Right renal cortex interstitium (tissue), 3 donors: ENCODE measurements at regions not wholly inside any gene's neighbourhood (a gene's known extent, or its start where the extent isn't known, plus 50 kb on each side); places are given as distances from the start of the nearest gene placed in this dataset.
A peak's percentile ranks its signal among the peaks of the same experiment; 100 is the strongest.
"Not testable (repeated sequence)": the region's sequence is repeated elsewhere in the genome, so short reads cannot be mapped to it uniquely, and the experiment has no call there.

ENCODE experiments used
- DNase-seq, 3 donors: peaks; one replicate each; pipeline ENCODE4 v3.0.0-alpha.2; 2013; ENCODE audit warnings: low read depth in 3 of 3, low spot score in 2 of 3

DNA sequence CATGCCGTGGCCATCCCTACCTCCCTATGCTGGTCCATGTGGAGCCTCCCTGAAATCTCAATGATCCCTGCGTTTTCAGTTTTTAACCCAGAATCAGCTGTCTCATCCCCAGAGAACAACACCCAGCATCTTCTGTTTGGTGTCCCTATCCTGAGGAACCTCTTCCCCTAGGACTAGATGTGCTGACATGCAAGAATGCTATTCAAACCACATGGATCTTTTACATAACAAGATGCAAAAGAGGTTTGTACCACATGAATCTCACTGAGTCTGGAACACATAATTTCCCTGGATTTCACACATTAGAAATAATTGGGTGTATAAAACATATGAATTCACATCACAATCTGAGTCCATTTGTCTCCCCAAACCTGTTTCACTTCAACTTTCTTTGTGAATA, 174.6 kb upstream of the NECTIN3 start:
- no peak for DNase-seq

- no peak for DNase-seq
These were observed 171.0 kb upstream of the NECTIN3 start for GRCh38 chr3:110900576-110900975.

GRCh38 chr3:110901536-110901935, 170.1 kb upstream of the NECTIN3 start:
- no peak for DNase-seq

GRCh38 chr3:110902453-110903085, 169.0 kb upstream of the NECTIN3 start:
- DNase-seq = no peak

- no peak for DNase-seq
These were observed 167.7 kb upstream of the NECTIN3 start for GRCh38 chr3:110903771-110904519.

DNA sequence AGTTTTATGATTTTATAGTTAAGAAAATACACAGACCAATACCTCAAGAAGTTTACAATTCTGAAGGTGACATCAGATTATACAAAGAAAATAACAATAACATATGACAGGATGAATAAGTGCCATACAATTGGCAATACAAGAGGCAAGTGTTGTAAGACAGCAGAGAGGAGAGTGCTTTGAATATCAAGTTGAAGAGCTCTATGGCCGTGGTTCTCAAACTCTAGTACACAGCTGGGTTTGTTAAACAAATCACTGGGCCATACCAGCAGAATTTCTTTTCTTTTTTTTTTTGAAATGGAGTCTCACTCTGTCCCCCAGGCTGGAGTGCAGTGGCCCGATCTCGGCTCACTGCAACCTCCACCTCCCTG, 167.1 kb upstream of the NECTIN3 start:
- no peak for DNase-seq

GRCh38 chr3:110905121-110905520, 166.5 kb upstream of the NECTIN3 start:
- DNase-seq = peak in 1 of 3 donors; percentile 40

- no peak for DNase-seq
These were observed 161.8 kb upstream of the NECTIN3 start for GRCh38 chr3:110909839-110910238.

DNA sequence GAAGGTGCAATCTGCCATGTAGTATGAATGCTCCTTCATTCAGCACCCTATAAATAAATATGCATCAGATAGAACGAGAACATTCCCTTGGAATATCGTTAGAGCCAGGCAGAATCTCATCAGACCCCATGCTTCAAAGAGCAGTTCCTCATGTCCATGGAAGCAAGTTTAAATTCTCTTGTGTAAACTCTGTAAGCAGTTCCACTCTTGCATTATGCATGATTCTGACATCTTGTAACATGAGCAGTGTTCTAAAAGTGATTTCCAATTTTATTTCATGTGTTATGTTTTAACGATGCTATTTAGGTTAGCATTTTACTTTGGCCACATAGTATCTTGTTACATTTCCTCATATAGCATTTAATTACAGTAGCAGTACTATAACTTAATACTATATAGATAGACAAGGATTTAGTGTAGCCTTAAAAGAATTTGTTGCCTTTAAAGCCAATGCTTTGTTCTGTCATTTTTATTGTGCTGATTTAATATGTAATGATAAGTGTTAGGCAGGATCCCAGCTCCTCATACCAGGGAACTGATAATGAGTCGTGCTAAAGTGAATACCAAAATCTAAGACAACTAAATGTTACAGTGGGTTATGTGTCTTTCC, 161.2 kb upstream of the NECTIN3 start:
- DNase-seq = peak in 1 of 3 donors; percentile 18

DNA sequence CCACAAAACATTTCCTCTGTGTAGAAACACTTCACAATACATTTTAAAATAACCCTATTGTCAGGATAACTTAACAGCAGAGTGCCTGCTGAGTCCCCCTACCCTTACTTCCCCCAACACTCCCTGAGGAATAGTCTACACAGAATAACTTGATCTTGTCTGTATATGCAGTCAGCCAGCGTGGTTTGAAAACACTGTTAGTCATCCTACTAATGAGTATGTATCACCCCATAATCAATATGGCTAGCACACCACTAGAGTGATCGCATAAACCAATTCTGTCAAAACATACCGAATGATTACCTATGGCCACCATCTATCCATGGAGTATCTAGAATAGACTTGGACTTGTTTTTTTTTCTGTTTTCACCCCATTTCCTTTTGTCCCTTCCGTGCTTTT, 152.7 kb upstream of the NECTIN3 start:
- no peak for DNase-seq

DNA sequence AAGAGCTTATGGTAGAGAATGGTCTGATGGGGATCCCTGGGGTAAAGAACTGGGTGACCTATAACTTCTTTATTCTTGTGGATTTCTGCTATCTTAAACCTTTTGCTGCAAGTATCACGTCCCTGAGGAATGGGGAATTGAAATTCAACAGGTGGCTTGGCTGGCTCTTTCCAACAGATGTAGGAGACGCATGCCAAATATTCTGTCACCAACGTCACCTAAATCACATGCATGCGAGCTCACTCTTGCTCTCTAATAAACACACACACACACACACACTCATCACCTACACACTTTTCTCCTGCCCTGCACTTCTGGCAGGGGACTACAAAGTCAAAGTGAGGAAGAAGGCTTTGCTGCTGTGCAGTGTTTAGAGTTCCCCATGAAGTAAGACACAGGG, 145.8 kb upstream of the NECTIN3 start:
- DNase-seq = no peak

- no peak for DNase-seq
These were observed 143.5 kb upstream of the NECTIN3 start for GRCh38 chr3:110928016-110928662.

DNA sequence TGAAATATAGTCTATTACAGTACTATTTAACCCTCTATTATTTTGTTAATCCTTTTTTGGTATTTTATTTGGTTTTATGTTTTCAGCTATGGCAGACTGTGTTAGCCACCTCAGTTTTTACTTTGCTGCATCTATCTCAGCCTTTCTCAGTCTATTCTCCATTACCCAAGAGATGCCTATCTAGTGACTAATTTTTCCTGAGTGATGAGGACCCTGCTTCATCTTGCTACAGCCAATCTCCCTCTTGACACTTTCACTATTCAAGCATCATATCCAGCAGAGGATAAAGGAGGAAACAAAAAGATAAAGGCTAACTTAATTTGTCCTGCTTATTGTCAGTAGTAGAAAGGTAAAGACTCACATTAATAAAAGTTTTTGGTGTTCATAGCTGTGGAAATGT, 141.8 kb upstream of the NECTIN3 start:
- DNase-seq = no peak

DNA sequence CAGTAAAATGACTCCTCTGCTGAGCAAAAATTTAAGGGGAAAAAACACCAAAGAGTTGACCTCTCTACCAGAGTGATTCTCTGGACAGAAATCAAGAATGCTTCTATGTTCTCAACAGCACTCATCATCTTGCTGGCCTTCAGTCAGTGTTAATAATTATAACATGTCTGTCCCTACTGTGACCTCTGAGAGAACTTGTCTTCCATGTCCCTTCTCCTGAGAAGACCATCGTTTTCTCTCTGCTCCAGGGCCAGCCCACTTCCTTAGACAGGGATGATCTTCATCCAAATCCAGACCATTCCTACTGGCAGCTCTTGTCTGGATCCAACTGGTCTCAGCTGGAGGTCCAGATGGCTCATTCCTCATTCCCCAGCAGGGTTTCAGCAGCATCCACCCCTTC, 139.0 kb upstream of the NECTIN3 start:
- no peak for DNase-seq

DNA sequence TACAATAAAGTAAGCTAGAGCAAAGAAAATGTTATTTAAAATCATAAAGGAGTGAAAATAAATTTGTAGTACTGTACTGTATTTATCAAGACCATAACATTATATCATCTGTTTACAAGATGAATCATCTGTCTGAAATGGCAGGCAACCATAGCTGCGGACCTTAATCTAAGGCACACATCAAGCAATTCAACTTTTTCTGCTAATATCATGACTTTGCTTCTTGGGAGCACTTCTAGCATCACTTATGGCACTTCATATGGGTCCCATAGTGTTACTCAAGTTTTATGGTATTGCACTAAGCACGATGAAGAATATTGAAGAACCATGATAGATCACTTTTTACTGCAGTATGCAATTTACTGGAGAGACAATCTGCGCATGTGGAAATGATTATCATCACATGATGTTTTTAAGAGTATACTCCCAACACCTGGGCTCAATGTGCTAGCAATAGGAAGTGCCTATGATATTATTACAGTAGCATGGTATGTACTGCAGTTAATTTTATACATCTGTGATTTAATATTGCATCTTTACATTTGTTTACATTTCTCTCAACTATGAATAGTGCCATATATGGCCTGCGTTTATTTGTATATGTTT, 137.7 kb upstream of the NECTIN3 start:
- no peak for DNase-seq

- DNase-seq = no peak
These were observed 133.0 kb upstream of the NECTIN3 start for GRCh38 chr3:110938629-110939028.

GRCh38 chr3:110940055-110940454, 131.6 kb upstream of the NECTIN3 start:
- peak in 1 of 3 donors; percentile 0 for DNase-seq

GRCh38 chr3:110944782-110945181, 126.8 kb upstream of the NECTIN3 start:
- DNase-seq = no peak

DNA sequence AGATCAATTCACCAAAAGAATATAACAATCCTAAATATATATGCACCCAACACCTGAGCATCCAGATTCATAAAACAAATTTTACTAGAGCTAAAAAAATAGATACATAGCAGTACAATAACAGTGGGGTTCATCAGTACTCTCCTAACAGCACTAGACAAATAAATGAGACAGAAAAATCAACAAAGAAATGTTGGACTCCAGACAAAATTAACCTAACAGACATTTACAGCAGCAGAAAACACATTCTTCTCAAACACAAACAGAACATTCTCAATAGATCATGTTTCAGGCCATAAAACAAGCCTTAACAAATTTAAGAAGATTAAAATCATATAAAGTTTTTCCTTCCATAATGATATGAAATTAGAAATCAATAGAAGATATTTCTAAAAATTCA, 124.8 kb upstream of the NECTIN3 start:
- no peak for DNase-seq

DNA sequence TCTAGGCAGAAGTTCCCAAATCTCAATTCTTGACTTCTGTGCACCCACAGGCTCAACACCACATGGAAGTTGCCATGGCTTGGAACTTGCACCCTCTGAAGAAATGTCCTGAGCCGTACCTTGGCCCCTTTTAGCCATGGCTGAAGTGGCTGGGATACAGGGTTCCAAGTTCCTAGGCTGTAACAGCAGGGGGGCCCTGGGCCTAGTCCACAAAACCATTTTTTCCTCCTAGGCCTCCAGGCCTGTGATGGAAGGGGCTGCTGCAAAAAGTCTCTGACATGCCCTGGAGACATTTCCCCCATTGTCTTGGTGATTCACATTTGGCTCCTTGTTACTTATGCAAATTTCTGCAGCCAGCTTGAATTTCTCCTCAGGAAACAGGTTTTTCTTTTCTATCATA, 122.4 kb upstream of the NECTIN3 start:
- not testable (repeated sequence) for DNase-seq

GRCh38 chr3:110955301-110955880, 116.2 kb upstream of the NECTIN3 start:
- no peak for DNase-seq
